ENCODE measurements at regions not wholly inside any gene's neighbourhood (a gene's known extent, or its start where the extent isn't known, plus 50 kb on each side); places are given as distances from the start of the nearest gene placed in this dataset.

DNA sequence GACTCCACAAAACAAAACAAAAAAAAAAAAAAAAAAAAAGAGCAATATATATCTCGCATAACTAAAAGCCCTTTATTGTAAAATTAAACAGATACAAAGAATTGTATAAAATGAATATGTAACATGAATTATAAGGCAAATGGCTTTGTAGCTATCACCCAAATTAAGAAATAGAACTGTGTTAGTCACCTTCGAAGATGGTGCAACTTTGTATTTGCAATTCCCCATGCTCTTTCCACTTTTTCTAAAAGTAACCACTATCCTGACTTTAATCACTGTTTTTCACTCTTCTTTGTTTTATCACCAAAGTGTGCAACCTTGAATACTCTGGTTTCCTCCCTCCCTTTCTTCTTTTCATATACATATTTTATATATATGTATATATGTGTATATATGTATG, 57.1 kb upstream of the HTR2A start:
- Histone ChIP-seq H3K9me3 (ENCODE audit: low read depth) (no peaks in the 10 kb centered on the region), H3K4me1 (ENCODE audit: insufficient read depth) (no peaks in the 10 kb centered on the region), H3K4me3 (no peak overlapping the region), H4K20me1 (ENCODE audit: insufficient read depth) (no peaks in the 10 kb centered on the region), H3K4me2 (ENCODE audit: unreplicated experiment) (no peak overlapping the region), H3K79me2 (ENCODE audit: insufficient read depth) (no peaks in the 10 kb centered on the region), H3F3A (ENCODE audit: insufficient read depth) (no peaks in the 10 kb centered on the region), H3K9me2 (ENCODE audit: insufficient read depth) (no peaks in the 10 kb centered on the region), H3K27ac (no peak overlapping the region), H3K27me3 (replicated peaks; ENCODE audit: insufficient read depth) (no peaks in the 10 kb centered on the region), H3K9ac (no peak overlapping the region), H3K36me3 (ENCODE audit: low read depth) (no peaks in the 10 kb centered on the region), H2AFZ (no peak overlapping the region)
- DNase-seq: peak; percentile 14
- in situ Hi-C loops (cut with MboI): no loop called here
- TF ChIP-seq EZH2 (IDR thresholded peaks at IDR 0.05; ENCODE audit: insufficient read depth, poor library complexity, severe bottlenecking) (no peak), EZH2phosphoT487 (IDR thresholded peaks at IDR 0.05; ENCODE audit: insufficient read depth, low read depth) (no peak)
- 94 to 95% methylated on average over 2 of the region's 2 CpGs for WGBS, 2 experiments (ENCODE audit: low coverage in 1 of 2, low lambda C conversion rate in 2 of 2, missing lambda C conversion rate in 2 of 2)

DNA sequence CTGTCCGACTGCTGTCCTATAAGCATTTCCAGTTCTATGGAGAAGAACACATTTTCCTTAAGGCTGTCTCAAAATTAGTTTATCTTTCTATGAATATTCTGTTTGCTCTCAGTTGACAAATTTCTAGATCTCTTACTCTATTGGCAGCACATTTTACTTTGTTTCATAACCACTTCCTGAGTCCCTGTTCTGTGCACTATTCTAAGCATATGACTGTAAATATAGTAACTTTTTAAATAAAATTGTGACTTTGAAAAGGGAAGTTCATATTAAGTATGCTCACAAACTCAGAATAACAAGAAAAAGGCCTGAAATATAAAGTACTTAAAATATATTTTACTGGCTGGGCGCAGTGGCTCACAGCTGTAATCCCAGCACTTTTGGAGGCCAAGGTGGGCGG, 56.5 kb upstream of the HTR2A start:
- Histone ChIP-seq H3K9me2 (ENCODE audit: insufficient read depth) (no peaks in the 10 kb centered on the region), H3K27me3 (replicated peaks; ENCODE audit: insufficient read depth) (no peaks in the 10 kb centered on the region), H3K9me3 (ENCODE audit: low read depth) (no peaks in the 10 kb centered on the region), H3K4me2 (ENCODE audit: unreplicated experiment) (no peak overlapping the region), H3F3A (ENCODE audit: insufficient read depth) (no peaks in the 10 kb centered on the region), H3K36me3 (ENCODE audit: low read depth) (no peaks in the 10 kb centered on the region), H3K79me2 (ENCODE audit: insufficient read depth) (no peaks in the 10 kb centered on the region), H3K4me1 (ENCODE audit: insufficient read depth) (no peaks in the 10 kb centered on the region), H3K9ac (no peak overlapping the region), H4K20me1 (ENCODE audit: insufficient read depth) (no peaks in the 10 kb centered on the region), H3K4me3 (no peak overlapping the region), H2AFZ (no peak overlapping the region), H3K27ac (no peak overlapping the region)
- DNase-seq: no peak
- in situ Hi-C loops (cut with MboI): no loop called here
- WGBS, 2 experiments (ENCODE audit: low coverage in 1 of 2, low lambda C conversion rate in 2 of 2, missing lambda C conversion rate in 2 of 2): 92 to 98% methylated on average over 3 of the region's 3 CpGs
- TF ChIP-seq EZH2phosphoT487 (IDR thresholded peaks at IDR 0.05; ENCODE audit: insufficient read depth, low read depth) (no peak), EZH2 (IDR thresholded peaks at IDR 0.05; ENCODE audit: insufficient read depth, poor library complexity, severe bottlenecking) (no peak)

DNA sequence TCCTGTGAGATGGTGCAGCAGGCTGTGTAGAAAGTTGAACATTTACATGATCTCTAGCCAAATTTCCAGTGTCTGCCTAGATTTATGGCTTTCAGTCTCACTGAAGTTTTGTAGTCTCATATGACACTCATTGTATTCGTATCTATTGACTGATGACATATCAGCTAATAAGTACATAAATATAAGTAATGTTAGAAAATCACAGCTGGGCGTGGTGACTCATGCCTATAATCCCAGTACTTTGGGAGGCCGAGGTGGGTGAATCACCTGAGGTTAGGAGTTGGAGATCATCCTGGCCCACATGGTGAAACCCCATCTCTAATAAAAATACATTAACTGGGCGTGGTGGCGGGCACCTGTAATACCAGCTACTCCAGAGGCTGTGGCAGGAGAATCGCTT, 54.7 kb upstream of the HTR2A start:
- TF ChIP-seq EZH2phosphoT487 (IDR thresholded peaks at IDR 0.05; ENCODE audit: insufficient read depth, low read depth) (no peak), EZH2 (IDR thresholded peaks at IDR 0.05; ENCODE audit: insufficient read depth, poor library complexity, severe bottlenecking) (no peak)
- no peak overlapping the region for H2AFZ ChIP-seq
- no peaks in the 10 kb centered on the region for H4K20me1 ChIP-seq (ENCODE audit: insufficient read depth)
- no peak overlapping the region for H3K27ac ChIP-seq
- 67 to 70% methylated on average over 5 to 6 of the region's 6 CpGs for WGBS, 2 experiments (ENCODE audit: low coverage in 1 of 2, low lambda C conversion rate in 2 of 2, missing lambda C conversion rate in 2 of 2)
- H3F3A ChIP-seq (ENCODE audit: insufficient read depth): no peaks in the 10 kb centered on the region
- H3K79me2 ChIP-seq (ENCODE audit: insufficient read depth): no peaks in the 10 kb centered on the region
- no peak overlapping the region for H3K9ac ChIP-seq
- no peak overlapping the region for H3K4me2 ChIP-seq (ENCODE audit: unreplicated experiment)
- no peaks in the 10 kb centered on the region for H3K36me3 ChIP-seq (ENCODE audit: low read depth)
- H3K9me2 ChIP-seq (ENCODE audit: insufficient read depth): no peaks in the 10 kb centered on the region
- in situ Hi-C loops (cut with MboI): no loop called here
- no peaks in the 10 kb centered on the region for H3K4me1 ChIP-seq (ENCODE audit: insufficient read depth)
- no peaks in the 10 kb centered on the region for H3K9me3 ChIP-seq (ENCODE audit: low read depth)
- H3K4me3 ChIP-seq: no peak overlapping the region
- peak; percentile 14 for DNase-seq
- H3K27me3 ChIP-seq (replicated peaks; ENCODE audit: insufficient read depth): no peaks in the 10 kb centered on the region

DNA sequence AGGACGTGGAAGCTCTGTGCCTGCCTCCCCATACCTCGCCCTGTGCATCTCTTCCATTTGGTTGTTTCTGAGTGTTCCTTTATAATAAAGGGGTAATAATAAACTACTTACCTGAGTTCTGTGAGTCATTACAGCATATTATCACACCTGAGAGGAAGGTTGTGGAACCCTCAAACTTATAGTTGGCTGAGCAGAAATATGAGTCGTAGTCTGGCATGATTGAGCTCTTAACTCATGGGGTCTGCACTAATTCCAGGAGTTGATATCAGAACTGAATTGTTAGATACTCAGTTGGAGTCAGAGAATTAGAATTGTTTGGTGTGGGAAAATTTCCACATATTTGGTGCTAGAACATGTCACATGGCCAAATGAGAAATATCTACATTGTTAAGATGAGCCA, 52.4 kb upstream of the HTR2A start:
- H3K9ac ChIP-seq: no peak overlapping the region
- no peaks in the 10 kb centered on the region for H3F3A ChIP-seq (ENCODE audit: insufficient read depth)
- no peak overlapping the region for H2AFZ ChIP-seq
- H3K27ac ChIP-seq: no peak overlapping the region
- H3K4me3 ChIP-seq: no peak overlapping the region
- WGBS, 2 experiments (ENCODE audit: low coverage in 1 of 2, low lambda C conversion rate in 2 of 2, missing lambda C conversion rate in 2 of 2): 93 to 97% methylated on average over 3 of the region's 3 CpGs
- no peaks in the 10 kb centered on the region for H4K20me1 ChIP-seq (ENCODE audit: insufficient read depth)
- H3K79me2 ChIP-seq (ENCODE audit: insufficient read depth): no peaks in the 10 kb centered on the region
- no peak for DNase-seq
- no peaks in the 10 kb centered on the region for H3K9me3 ChIP-seq (ENCODE audit: low read depth)
- H3K4me1 ChIP-seq (ENCODE audit: insufficient read depth): no peaks in the 10 kb centered on the region
- H3K4me2 ChIP-seq (ENCODE audit: unreplicated experiment): no peak overlapping the region
- no peaks in the 10 kb centered on the region for H3K36me3 ChIP-seq (ENCODE audit: low read depth)
- no peaks in the 10 kb centered on the region for H3K9me2 ChIP-seq (ENCODE audit: insufficient read depth)
- in situ Hi-C loops (cut with MboI): no loop called here
- TF ChIP-seq EZH2 (IDR thresholded peaks at IDR 0.05; ENCODE audit: insufficient read depth, poor library complexity, severe bottlenecking): no peak
- no peak for TF ChIP-seq EZH2phosphoT487 (IDR thresholded peaks at IDR 0.05; ENCODE audit: insufficient read depth, low read depth)
- H3K27me3 ChIP-seq (replicated peaks; ENCODE audit: insufficient read depth): no peaks in the 10 kb centered on the region

DNA sequence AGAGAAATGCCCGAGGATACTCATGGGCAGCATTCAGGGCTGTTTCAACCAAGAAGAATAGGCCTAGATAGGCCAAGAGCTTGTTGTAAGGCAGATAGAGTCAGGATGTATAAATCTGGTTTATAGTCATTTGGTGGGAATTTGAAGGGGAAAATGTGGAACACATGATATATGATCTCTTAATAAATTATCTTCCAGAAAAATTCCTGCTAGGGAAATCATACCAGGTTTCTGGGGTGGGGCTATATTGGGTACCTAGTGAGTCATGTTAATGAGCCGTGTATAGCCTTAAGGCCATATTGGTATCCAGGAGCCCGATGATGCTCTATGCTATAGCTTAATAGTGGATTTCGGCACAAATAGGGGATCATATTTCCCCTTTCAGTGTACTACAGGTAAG, 51.5 kb upstream of the HTR2A start:
- Histone ChIP-seq H3K4me3 (no peak overlapping the region), H3K4me2 (ENCODE audit: unreplicated experiment) (no peak overlapping the region), H4K20me1 (ENCODE audit: insufficient read depth) (no peaks in the 10 kb centered on the region), H3K27ac (no peak overlapping the region), H3K27me3 (replicated peaks; ENCODE audit: insufficient read depth) (no peaks in the 10 kb centered on the region), H3K36me3 (ENCODE audit: low read depth) (no peaks in the 10 kb centered on the region), H3K79me2 (ENCODE audit: insufficient read depth) (no peaks in the 10 kb centered on the region), H3K9me2 (ENCODE audit: insufficient read depth) (no peaks in the 10 kb centered on the region), H3K4me1 (ENCODE audit: insufficient read depth) (no peaks in the 10 kb centered on the region), H3F3A (ENCODE audit: insufficient read depth) (no peaks in the 10 kb centered on the region), H3K9ac (no peak overlapping the region), H2AFZ (no peak overlapping the region), H3K9me3 (ENCODE audit: low read depth) (no peaks in the 10 kb centered on the region)
- DNase-seq: no peak
- no peak for TF ChIP-seq EZH2phosphoT487 (IDR thresholded peaks at IDR 0.05; ENCODE audit: insufficient read depth, low read depth)
- TF ChIP-seq EZH2 (IDR thresholded peaks at IDR 0.05; ENCODE audit: insufficient read depth, poor library complexity, severe bottlenecking): no peak
- in situ Hi-C loops (cut with MboI): no loop called here
- 80 to 81% methylated on average over 4 of the region's 4 CpGs for WGBS, 2 experiments (ENCODE audit: low coverage in 1 of 2, low lambda C conversion rate in 2 of 2, missing lambda C conversion rate in 2 of 2)
